ENCODE measurements at regions not wholly inside any gene's neighbourhood (a gene's known extent, or its start where the extent isn't known, plus 50 kb on each side); places are given as distances from the start of the nearest gene placed in this dataset.

DNA sequence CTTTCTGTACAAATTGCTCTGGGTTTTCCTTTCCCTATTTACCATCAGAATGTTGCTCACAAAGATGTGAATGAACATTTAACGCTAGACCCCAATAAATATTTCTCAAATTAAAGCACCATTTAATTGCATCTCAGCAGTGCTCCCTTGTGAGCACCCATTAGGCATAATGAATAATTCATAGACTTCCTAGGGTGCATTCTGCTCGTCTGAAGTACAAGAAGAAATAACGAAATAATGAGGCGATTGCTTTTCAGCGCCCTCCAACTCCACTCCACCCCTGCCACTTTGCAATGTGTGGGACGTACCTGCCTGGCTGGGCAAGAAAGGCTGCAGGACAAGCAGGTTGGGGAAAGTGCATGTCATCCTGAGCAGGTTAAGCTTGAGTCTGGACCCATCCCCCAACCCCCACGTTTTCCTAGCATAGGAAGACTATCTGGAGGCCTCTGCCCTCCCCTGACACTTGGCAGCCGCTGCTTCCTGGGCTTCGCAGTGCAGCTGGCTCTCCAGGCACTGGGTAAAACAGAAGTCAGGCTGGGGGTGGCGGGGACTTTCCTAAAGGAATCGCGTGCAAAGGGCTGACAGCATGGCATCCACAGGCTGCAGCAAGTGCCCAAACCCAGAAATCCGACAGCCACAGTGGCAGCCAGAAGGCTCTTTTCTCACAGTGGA is 253.7 kb downstream of the DUSP6 start:
- DNase-seq (ENCODE audit: low read depth): no peak

DNA sequence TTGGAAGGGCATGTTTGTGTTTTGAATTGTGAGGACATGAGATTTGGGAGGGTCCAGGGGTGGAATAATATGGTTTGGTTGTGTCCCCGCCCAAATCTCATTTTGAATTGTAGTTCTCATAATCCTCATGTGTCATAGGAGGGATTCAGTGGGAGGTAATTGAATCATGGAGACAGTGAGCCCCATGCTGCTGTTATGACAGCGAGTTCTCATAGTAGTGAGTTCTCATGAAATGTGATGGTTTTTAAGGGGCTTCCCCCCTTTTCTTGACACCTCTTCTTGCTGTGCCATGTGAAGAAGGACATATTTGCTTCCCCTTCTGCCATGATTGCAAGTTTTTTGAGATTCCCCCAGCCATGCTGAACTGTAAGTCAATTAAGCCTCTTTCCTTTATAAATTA is 260.0 kb downstream of the DUSP6 start:
- DNase-seq (ENCODE audit: low read depth): no peak

DNA sequence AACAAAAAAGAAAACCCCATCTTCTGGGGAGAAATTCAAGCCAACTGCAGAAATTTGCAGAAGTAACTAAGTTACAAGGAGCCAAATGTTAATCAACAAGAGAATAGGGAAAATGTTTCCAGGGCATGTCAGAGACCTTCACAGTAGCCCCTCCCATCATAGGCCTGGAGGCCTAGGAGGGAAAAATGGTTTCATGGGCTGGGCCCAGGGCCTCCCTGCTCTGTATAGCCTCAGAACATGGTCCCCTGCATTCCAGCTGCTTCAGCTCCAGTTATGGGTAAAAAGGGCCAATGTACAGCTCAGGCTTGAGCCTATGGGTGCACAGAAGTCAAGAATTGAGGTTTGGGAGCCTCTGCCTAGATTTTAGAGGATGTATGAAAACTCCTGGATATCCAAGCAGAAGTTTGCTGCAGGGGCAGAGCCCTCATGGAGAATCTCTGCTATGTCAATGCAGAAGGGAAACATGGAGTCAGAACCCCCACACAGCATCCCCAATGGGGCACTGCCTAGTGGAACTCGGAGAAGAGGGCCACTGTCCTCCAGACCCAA is 260.9 kb downstream of the DUSP6 start:
- no peak for DNase-seq (ENCODE audit: low read depth)

DNA sequence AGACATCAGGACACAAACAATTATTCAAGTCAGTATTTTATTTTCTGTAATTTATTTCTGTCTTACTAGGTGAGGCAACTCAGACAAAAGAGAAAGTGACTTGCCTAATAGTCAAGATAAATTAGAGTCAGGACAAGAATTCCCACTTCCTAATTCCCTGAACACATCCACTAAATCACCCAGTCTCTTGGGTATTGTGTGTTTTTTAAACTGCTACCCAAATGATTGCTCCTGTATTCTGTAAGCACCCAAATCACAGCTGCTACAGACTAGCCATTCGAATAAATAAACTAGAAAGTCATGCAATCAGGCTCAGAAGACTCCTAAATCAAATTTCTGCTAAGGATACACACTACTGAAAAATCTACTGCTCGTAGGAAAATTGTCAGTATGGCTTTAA is 263.0 kb downstream of the DUSP6 start:
- no peak for DNase-seq (ENCODE audit: low read depth)

DNA sequence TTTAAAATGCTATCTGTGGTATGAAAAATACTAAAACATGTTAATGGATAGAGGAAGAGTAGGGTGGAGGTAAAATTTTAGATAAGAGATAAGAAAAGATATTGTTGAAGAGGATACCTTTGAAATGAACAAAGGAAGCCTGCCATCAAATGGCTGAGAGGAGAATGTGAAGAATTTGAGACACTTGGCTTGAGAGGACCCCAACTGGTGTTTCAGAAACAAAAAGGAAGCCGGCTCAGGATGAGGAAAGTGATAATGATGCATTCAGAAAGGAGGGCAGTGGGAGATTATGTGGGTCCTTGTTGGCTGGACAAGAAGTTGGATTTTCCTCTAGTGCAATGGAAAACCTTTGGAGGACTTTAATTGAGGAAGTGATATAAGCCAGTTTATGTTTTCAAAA is 264.4 kb downstream of the DUSP6 start:
- no peak for DNase-seq (ENCODE audit: low read depth)

DNA sequence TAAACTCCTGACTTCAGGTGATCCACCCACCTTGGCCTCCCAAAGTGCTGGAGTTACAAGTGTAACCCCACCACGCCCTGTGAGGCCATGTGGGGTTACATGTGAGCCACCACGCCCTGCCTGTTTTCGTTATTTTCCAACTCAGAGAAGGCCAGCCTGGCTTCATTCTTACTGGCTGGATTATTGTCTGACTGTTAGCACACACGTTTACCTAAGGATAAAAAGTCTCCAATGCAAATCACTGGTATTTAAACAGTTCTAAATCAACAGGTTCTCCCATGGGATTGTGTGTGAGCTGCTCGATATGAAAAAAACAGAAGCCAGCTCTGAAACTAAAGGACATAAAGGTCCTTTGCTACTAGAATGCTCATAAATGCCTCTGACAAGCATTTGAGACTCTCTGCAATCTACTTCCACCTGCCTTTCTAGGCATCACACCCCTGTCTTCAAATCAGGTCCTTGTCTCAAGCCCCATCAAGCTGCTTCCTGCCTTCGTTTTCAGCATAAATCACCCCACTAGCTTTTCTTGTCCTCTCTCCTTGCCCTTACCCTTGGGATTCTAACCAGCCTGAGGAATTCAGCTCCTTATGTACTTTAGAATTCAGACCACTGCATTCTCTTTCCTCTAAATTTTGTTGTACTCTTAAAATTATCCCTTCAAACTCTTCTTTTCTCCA is 265.0 kb downstream of the DUSP6 start:
- DNase-seq (ENCODE audit: low read depth): no peak

DNA sequence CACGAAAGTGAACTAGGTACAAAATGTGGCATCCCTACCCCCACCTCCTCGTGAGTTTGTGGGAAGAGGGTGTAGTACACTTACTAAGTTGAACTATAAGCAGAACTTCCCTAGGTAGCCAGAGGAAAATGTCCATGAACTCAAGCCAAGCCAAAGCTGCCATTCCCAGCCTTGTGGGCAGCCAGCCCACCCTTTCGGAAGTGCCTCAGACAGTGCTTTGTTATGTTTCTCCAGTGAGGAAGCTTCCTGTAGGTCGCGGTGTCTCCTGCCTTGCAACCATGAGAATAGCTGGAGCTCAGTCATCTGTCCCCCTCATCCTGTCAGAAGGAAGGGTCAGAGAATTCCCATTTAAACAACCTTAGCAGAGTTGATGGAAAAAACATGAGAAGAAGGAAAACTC is 266.9 kb downstream of the DUSP6 start:
- DNase-seq (ENCODE audit: low read depth): no peak

DNA sequence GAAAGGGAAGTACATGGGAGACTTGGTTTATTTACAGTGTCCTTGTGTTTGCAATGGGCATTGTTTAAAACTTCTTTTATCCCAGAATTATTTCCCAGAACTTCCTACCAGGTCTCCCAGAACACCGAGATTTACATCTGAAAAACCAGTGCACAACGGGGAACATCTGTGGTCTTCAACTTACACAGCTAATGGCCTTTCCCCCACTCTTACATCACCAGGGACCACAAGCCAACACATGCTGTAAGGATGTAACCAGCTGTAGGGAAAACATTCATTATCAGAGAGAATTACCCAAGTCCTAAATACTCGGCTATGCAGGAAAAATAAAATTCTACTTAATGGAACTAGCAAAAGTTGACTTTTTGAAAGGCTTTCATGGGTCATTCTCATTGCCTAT is 267.6 kb downstream of the DUSP6 start:
- DNase-seq (ENCODE audit: low read depth): no peak

DNA sequence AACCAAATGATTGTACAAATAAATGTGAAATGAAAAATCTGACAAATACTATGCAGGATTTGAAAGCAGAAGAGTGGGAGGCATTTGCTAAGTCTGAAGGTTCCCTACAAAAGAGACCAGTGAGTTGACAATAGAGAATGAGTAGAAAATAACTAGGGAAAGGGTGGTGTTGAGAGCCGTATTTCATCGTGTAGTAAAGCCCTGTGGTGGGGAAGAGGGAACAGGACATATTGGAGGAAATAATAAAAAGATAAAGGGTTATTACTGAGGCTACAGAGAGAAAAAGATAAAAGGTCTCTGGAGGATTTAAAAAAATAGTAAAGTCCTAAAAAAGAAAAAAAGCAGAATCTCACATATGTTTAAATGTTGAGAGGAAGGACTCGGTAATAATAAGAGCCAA is 268.8 kb downstream of the DUSP6 start:
- no peak for DNase-seq (ENCODE audit: low read depth)

DNA sequence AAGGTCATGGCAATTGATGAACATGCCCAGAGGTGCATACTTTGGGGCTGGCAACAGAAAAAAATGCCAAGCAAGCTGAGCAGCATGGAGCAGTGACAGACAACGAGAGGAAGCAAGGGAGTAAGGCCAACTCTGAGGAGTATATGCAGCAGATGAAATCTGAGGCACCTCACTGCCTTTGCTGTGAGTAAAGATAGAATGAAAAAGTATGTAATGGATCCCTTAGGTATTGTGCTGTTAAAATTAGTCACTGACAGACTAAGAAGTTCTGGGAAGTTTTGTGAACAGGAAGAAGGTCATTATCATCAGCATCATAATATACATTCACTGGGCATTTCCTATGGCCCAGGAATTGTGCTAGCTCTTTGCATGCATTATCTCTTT is 269.9 kb downstream of the DUSP6 start:
- no peak for DNase-seq (ENCODE audit: low read depth)

DNA sequence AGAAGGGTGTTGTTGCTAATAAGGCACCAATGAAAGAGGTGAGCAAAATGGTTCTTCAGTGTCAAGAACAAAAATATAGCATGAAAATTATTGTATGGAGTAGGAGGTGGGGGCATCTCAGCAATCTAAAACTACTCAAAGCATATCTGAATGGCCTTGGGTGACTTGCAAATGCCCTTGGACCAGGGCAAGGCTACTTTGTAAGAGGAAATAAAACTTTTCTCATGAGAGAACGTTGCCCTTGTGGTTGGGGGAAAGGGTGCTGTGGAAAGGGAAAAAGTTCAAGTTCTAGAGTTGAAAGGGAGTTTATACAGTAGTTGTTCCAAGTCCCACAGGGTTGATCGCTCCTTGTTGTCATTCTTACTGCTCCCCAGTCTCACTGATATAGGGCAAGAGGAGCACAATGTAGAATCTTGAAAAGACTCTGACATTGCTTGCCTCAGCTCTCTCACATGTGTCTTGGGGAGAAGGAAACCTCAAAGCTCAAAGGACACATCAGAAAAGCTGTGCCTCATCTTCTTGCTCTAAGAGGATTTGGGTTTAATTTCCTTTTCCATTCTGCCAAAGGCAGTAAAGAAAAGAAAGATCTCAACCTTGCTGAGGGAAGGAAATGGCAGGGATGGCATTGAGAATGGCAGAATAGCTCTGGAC is 270.5 kb downstream of the DUSP6 start:
- DNase-seq (ENCODE audit: low read depth): no peak

DNA sequence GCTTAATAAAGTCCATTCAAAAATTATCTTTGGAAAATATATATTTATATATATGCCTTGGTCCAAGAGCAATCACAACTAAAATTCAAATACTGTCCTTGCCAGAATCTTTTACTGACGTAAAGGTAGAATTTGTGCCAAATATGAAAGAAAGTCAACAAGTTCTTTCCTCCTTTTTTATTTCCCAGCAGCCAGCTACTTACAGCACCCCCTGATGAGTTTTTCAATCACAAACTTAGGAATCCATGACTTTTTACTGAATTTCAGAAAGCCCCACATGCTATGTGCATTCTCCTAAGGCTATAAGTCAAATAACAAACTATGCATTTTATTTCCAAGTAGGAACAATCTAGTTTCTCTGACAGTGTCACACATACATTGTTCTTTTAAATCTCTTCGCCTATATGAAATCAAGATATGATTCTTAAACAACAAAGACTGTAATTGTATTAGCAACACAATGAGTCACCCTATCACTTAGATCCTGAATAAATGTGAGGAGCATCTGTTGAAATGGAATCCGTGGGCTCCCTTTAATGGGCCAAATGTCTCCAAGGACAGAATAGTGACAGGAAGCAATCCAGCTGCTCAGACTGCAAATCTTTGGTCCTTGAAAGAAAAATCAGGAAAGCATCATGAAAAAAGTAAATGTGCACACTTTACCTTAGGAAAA is 271.4 kb downstream of the DUSP6 start:
- no peak for DNase-seq (ENCODE audit: low read depth)

DNA sequence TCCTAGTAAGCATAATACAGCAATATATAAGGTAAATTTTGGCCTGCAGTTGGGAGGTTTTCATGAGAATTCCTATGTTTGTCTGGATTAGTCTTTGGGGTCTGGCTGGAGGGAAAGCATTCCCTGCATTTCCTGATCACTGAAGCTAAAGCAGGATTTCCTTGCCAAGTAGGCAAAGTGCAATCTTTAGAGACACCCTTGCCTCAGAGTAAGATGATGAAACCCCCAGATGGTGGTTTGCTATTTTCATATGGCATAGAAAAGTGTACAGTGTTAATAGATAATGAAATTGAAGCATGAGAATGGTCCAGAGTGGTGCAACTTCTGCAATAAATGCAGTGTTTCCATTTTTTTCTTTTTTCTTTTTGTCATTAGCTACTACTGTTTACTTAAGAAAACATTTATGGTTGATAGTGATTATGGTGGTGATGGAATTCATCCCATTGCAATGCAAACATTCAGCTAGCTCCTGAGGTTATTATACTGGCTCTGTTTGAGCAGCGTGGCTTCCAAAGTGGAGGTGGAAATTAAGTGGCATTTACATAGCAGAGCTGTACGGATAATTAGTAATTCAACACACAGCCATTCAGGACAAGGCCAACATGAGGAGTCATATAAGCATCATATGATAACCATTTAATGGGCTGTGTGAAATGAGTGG is 276.3 kb downstream of the DUSP6 start:
- no peak for DNase-seq (ENCODE audit: low read depth)

DNA sequence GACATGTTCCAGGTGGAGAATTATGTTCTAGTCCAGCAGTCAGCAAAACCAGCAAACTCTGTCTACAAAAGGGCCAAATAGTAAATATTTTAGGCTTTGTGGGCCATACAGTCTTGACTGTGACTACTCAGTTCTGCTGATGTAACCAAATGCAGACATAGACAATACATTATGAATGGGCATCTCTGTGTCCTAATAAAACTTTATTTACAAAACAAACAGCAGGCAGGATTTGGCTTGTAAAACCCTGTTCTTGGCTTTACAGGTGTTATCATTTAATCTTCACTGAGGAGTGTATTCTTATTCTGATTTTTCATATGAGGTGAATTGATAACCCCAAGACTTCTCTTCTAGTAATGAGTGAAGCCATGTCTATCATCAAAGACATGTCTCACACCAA is 278.6 kb downstream of the DUSP6 start:
- DNase-seq (ENCODE audit: low read depth): no peak

DNA sequence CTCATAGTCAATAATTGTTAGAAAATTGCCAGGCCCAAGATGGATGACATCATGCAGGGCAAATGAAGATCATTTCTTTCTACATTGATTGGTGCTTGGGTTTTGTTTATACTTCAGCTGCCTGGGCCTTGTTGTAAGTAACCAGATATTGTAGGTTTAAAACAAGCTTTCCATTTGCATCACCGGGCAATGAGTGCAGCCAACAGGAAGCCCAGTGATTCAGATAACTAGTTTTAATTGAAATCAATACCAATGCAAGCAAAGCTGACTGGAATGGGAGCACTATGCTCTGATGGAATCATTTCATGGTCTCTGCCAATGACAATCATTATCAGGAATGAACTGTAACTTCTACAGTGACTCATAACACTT is 279.3 kb downstream of the DUSP6 start:
- DNase-seq (ENCODE audit: low read depth): peak; percentile 32

DNA sequence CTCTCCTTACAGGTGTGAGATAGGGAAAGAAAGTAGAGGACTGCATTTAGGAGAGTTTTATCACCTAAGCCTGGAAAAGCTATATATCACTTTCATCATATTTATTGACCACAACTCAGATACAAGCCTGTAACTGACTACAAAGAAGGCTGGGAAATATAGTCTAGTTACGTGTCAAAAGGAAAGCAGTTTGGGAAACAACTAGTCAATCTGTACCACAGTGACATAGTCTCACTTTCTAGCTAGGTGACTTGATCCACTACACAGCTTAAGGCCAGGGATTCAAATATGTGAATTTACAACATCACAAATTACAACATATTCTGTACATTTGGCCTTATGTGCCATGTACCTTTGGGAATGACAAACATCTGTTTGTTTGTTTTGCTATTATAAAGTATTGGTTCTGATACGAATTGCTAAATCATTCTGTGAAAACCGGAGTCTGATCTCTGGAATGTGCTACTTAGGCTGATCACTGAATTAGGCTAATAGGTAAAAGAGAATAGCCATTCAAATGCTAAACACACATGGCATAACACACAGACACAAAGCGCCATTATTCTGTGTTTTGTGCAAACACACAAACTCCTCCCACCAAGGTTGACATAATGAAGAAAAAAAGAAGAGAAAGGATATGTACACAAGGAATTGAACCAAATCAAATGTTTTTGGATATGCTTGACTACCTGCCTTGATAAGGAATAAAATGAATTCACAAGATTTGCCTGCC is 279.8 kb downstream of the DUSP6 start:
- DNase-seq (ENCODE audit: low read depth): no peak

DNA sequence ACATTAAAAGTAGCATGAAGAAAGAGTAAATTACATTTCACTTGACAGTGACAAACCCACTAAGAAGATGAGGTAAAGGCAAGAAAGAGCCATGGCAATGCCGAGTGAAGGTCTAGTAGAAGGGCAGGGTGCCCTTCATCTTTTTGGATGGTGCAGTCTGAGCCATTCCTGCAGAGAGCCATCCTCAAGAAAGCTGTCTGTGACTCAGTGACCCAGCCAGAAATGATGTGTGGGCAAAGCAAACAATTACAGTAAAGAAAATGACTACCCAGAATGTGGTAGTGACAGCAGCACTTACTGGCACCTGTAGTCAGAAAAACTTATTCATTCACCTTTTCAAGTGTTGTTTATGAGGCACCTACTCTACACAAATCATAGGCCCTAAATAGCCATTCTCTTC is 281.7 kb downstream of the DUSP6 start:
- no peak for DNase-seq (ENCODE audit: low read depth)

DNA sequence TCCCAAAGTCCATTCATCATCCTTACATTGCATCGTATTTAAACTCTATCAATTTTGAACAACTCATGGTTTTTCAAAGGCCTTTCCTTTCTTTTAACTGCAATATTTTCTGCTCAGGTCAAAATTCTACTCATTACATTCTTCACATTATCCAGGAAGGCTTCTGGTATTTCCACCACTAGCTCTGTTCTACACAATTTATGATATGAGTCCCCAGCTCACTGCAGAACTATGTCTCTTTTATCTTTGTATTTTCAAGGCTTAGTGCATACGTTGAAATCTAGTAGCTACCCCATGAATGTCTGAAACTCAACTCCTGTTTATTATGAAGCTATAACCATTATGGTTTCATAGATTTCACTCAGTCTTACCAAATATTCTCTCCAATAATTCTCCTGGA is 282.9 kb downstream of the DUSP6 start:
- DNase-seq (ENCODE audit: low read depth): no peak

DNA sequence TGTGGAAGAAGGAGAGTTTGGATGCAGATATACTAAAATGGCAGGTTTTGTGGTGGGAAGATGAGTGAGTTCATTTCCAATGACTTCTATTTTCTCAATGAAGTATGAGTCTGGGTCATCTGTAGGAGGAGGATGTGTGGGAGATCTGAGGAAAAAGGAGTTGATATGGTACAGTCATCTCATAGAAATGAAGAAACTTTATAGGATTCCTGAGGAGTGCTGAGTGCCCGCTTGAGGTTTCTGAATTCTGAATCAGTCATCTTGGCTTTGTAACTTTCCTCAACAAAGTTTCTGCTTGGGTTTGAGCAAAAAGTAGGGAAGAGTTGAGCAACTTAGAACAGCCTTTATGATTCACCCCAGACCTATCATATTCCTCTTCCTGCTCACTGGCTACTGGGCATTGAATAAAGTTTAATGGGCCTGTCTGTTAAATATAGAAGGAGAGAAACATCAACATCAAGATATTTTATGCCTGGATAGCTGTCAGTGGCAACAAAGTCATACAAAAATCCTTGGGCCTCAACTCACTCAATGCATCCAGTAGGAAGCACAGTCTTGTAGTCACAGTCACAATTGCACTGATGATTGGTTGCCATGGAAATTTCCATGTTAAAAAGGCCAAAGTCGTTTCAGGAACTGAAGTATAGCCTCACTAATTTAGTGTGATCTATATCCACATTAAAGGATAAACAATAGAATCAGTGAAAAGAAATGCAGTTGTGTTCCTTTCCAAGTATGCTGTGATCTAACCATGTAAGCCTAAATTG is 284.7 kb downstream of the DUSP6 start:
- DNase-seq (ENCODE audit: low read depth): peak; percentile 82

DNA sequence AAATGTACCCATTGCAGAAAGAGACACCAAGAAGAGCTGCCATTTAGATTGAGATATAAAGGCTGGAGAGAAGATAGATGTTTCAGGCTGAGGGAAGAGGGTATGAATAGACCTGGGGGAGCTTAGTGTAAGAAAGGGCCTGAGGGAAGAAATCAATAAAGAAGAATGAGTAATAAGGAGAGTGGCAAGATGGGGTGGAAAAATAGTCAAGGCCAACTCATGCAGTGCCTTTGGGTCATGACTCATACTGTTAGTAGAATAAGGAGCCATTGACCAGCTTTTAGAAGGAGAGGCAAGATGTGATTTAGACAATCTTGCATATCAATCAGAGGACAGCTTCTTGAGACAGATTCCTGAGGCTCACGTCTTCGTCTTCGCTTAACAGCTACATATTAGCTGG is 287.5 kb downstream of the DUSP6 start:
- peak; percentile 29 for DNase-seq (ENCODE audit: low read depth)

DNA sequence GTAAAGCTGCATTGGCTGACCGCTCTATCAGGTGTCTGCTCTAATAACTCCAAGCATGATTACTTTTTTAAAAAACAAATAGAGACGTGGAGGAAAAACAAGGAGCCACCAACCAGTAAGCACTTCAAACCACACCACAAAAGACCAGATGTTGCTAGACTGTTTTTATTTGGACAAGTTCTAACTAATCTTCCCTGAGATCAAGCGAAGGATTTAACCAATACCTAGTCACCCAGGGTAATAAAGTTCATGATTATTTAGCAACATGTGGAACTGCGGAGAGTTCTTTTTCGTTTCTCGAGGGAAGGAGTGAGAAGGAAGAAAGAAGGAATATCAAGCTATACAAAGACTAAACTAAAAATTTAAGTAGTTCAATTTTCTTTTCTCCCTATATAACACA is 288.1 kb downstream of the DUSP6 start:
- no peak for DNase-seq (ENCODE audit: low read depth)
